SU-DHL-6 (cell line): ENCODE measurements at regions not wholly inside any gene's neighbourhood (a gene's known extent, or its start where the extent isn't known, plus 50 kb on each side); places are given as distances from the start of the nearest gene placed in this dataset.

Experiments used
- EZH2phosphoT487 ChIP-seq: fragments of 200-600 bp; sonication (generic), shearing (Covaris generic); conservative IDR thresholded peaks from 2 replicates; pipeline ENCODE4 v1.6.1; 2018; ENCODE audit warnings: mild to moderate bottlenecking, antibody characterized with exemption, low read length, moderate library complexity, mixed read lengths
- TF ChIP-seq, protein P1 (sequence below): fragments of 200-600 bp; sonication (generic); IDR thresholded peaks from one replicate; pipeline ENCODE4 v1.5.1; 2017; ENCODE audit warnings: antibody characterized with exemption, mild to moderate bottlenecking, low read length, moderate library complexity; ENCODE audit not compliant: insufficient read depth, poor library complexity, severe bottlenecking

DNA sequence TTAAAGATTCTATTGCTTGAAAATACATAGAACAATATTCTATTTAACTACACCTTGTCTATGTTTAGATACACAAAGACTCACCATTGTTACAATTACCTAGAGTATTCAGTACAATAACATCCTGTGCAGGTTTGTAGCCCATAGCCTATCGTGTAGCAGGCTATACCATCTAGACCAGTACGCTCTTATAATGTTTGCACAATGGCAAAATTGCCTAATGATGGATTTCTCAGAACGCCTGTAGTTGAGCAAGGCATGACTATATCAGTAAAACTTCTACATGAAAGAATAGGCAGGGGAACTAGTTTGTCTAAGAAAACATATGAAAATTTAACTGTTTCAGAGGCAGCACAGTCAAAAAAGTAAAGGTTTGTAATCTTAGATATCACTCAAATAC lies 375.9 kb downstream of the DAD1 start:
- TF ChIP-seq, protein P1, sequence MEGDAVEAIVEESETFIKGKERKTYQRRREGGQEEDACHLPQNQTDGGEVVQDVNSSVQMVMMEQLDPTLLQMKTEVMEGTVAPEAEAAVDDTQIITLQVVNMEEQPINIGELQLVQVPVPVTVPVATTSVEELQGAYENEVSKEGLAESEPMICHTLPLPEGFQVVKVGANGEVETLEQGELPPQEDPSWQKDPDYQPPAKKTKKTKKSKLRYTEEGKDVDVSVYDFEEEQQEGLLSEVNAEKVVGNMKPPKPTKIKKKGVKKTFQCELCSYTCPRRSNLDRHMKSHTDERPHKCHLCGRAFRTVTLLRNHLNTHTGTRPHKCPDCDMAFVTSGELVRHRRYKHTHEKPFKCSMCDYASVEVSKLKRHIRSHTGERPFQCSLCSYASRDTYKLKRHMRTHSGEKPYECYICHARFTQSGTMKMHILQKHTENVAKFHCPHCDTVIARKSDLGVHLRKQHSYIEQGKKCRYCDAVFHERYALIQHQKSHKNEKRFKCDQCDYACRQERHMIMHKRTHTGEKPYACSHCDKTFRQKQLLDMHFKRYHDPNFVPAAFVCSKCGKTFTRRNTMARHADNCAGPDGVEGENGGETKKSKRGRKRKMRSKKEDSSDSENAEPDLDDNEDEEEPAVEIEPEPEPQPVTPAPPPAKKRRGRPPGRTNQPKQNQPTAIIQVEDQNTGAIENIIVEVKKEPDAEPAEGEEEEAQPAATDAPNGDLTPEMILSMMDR = no peak
- no peak for TF ChIP-seq EZH2phosphoT487
